ENCODE measurements at regions not wholly inside any gene's neighbourhood (a gene's known extent, or its start where the extent isn't known, plus 50 kb on each side); places are given as distances from the start of the nearest gene placed in this dataset.
"Not testable (repeated sequence)": the region's sequence is repeated elsewhere in the genome, so short reads cannot be mapped to it uniquely, and the experiment has no call there.

DNA sequence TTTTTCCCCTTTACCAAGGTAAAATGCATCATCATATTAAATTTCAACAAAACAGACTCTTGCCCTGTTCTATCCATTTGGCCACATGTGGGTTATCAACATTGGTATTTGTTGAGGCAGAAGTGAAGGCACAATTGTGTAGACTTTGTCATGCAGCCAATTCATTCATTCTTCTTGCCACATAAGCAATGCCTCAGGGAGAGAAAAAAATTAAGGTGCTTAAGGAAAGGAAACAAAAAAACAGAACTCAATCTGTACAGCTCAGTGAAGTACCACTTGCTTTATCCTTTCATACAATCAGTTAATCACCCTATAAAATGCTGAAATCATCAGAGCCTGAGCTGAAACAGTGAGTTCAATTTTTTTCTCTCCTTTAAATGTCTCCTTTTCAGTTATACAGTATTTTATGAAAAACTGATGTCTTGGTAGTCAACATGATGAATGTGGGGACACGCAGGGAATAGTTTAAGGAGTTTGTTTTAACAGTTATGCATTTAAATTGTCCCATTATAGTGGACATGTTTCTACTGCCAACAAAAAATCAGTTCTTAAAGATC is 588.9 kb downstream of the MFSD1 start:
- H3K4me3 Mint-ChIP-seq: no peak overlapping the region
- H3K4me1 Mint-ChIP-seq: no peaks in the 10 kb centered on the region
- H3K27ac Mint-ChIP-seq: no peak overlapping the region
- no peaks in the 10 kb centered on the region for H3K36me3 Mint-ChIP-seq (ENCODE audit: low read depth)
- ATAC-seq (replicated peaks): no peak
- peaks cover 5% of the 10 kb centered on the region for H3K9me3 Mint-ChIP-seq
- H3K27me3 Mint-ChIP-seq: no peaks in the 10 kb centered on the region

DNA sequence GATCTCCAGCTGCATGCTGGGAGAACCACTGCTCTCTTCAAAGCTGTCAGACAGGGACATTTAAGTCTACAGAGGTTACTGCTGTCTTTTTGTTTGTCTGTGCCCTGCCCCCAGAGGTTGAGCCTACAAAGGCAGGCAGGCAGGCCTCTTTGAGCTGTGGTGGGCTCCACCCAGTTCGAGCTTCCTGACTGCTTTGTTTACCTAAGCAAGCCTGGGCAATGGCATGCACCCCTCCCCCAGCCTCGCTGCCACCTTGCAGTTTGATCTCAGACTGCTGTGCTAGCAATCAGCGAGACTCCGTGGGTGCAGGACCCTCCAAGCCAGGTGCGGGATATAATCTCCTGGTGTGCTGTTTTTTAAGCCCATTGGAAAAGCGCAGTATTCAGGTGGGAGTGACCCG is 591.0 kb upstream of the IL12A start:
- not testable (repeated sequence) for H3K27me3 Mint-ChIP-seq; H3K9me3 Mint-ChIP-seq; H3K4me1 Mint-ChIP-seq; ATAC-seq (replicated peaks); H3K36me3 Mint-ChIP-seq (ENCODE audit: low read depth); H3K27ac Mint-ChIP-seq; H3K4me3 Mint-ChIP-seq

DNA sequence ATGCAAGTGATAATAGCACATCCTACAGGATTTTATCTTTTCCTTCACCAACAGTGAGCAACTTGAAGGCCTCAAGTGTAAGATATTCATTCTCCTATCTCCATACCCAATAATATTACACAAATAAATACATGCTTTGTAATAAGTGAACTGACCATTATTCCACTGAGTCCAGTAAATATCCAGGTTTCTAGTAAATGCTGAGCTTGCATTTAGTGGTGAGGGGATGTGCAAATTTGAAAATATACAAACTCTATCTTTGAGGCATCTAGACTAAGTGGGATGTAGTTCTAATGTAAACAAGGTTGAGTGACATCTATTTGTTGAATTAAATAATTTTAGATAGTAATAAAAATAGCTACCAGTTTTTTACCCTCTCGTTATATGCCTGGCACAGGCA is 587.6 kb upstream of the IL12A start:
- ATAC-seq (replicated peaks): no peak
- peaks cover 17% of the 10 kb centered on the region for H3K9me3 Mint-ChIP-seq
- H3K27ac Mint-ChIP-seq: no peak overlapping the region
- H3K4me1 Mint-ChIP-seq: no peaks in the 10 kb centered on the region
- no peaks in the 10 kb centered on the region for H3K36me3 Mint-ChIP-seq (ENCODE audit: low read depth)
- no peak overlapping the region for H3K4me3 Mint-ChIP-seq
- H3K27me3 Mint-ChIP-seq: no peaks in the 10 kb centered on the region

DNA sequence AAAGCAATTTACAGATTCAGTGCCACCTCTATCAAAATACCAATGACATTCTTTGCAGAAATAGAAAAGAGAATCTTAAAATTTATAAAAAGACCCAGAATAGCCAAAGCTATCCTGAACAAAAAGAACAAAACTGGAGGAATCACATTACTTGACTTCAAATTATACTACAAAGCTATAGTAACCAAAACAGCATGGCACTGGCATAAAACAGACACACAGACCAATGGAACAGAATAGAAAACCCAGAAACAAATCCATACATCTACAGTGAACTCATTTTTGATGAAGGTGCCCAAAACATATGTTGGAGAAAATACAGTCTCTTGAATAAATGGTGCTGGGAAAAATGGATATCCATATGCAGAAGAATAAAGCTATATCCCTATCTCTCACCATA is 578.9 kb upstream of the IL12A start:
- H3K9me3 Mint-ChIP-seq: peaks cover 38% of the 10 kb centered on the region
- not testable (repeated sequence) for H3K27ac Mint-ChIP-seq; H3K4me3 Mint-ChIP-seq; H3K4me1 Mint-ChIP-seq; H3K27me3 Mint-ChIP-seq; ATAC-seq (replicated peaks); H3K36me3 Mint-ChIP-seq (ENCODE audit: low read depth)

DNA sequence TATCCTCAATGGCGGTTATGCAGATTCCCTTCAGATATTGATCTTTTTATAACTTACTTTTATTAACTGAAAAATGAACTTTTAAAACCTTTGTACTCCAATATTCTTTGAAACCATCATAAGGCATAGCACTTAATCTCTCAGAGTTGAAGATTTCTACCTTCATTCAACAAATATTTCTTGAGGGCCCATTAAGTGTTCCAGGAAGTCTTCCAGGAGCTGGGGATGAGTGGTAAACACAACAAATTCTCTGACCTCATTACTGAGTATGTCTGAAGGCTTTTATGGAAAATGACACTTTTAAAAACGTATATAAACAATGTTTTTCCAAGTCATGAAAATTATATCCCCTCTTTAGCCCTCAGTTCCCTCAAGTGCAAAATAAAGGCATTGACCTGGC is 575.3 kb upstream of the IL12A start:
- no peak overlapping the region for H3K4me3 Mint-ChIP-seq
- H3K27ac Mint-ChIP-seq: no peak overlapping the region
- no peak for ATAC-seq (replicated peaks)
- H3K9me3 Mint-ChIP-seq: peaks cover 24% of the 10 kb centered on the region
- no peaks in the 10 kb centered on the region for H3K36me3 Mint-ChIP-seq (ENCODE audit: low read depth)
- H3K27me3 Mint-ChIP-seq: no peaks in the 10 kb centered on the region
- H3K4me1 Mint-ChIP-seq: no peaks in the 10 kb centered on the region

DNA sequence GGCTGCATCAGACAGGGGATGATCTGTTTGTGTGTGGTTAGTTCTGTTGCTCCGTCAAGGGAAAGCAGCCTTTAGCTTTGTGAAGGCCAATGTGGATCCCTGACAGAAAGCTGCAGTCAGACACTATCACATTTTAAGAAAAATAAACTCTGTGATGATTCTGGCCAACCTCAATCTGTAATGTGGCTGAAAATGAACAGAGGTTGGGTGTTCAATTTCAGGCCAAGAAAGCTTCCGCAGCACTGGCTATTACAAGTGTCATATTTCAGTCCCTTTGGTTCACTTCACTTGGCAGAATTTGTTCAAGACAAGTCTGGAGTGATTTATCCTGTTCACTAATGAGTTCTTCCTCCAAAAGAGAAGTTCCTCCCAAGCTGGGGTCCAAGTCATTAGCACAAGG is 571.8 kb upstream of the IL12A start:
- ATAC-seq (replicated peaks): no peak
- Mint-ChIP-seq H3K4me3 (no peak overlapping the region), H3K4me1 (no peaks in the 10 kb centered on the region), H3K27ac (no peak overlapping the region), H3K27me3 (no peaks in the 10 kb centered on the region), H3K36me3 (ENCODE audit: low read depth) (no peaks in the 10 kb centered on the region), H3K9me3 (peaks cover 4% of the 10 kb centered on the region)

DNA sequence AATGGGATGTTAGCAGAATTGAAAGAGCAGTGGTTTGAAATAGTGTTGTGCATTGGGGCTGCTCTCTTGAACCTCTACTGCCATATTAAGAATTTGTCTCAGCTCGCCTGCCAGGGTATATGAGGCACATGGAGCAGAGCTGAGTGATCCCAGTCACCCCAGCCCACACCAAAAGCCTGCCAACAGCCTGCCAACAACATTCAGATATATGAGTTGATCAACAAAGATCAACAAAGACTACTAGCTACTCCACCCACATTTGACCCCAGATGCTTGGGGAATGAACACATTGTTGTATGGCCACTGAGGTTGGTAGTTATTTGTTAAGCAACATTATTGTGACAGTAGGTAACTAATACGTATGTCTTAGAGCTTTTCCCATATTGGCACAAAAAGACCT is 570.9 kb upstream of the IL12A start:
- Mint-ChIP-seq H3K4me1 (no peaks in the 10 kb centered on the region), H3K27me3 (no peaks in the 10 kb centered on the region), H3K9me3 (peaks cover 9% of the 10 kb centered on the region), H3K36me3 (ENCODE audit: low read depth) (no peaks in the 10 kb centered on the region), H3K4me3 (no peak overlapping the region), H3K27ac (no peak overlapping the region)
- no peak for ATAC-seq (replicated peaks)

DNA sequence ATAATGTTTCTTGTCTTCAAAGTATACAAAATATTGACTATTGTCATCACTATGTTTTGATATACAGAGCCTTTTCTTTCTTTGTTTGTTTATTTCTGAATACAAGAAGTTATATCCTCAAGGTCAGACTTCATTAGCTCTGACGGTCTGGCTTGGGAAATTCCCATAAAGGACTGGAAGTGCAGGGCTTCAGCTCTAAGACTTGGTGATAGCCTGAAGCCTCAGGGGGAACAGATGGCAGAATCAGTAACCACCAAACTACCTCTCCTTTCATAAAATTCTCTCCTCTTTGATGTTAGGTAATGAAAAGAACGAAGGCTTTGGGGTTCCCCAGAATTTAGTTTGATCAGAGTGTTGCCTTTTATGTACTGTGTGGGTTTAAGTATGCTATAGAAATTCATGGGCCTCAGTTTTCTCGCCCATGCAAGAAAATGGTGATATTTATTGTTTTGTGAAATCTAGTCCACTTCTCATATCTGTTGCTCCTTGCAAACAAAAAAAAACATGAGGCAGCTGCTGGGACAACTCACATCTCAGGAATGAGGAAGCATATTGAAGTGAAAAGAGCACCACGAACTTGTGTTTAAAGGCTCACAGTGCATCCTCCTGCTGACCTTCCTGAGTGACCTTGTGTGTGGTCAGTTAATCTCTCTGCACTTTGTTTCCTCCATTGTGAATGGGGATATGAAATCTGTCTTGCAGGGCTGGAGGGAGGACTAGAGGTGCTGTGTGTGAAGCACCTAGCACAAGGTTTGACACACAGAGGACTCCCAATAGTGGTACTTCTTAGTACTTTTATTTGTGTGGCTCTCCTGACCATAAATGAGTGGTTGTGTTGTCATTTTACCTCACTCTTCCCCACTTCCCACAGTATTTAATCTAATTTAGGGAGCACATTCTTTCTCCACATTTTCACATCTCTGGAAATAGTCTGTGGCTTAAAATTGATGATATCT is 569.8 kb upstream of the IL12A start:
- Mint-ChIP-seq H3K9me3 (peaks cover 11% of the 10 kb centered on the region), H3K4me3 (no peak overlapping the region), H3K27ac (no peak overlapping the region), H3K4me1 (no peaks in the 10 kb centered on the region), H3K27me3 (no peaks in the 10 kb centered on the region), H3K36me3 (ENCODE audit: low read depth) (no peaks in the 10 kb centered on the region)
- ATAC-seq (replicated peaks): no peak

DNA sequence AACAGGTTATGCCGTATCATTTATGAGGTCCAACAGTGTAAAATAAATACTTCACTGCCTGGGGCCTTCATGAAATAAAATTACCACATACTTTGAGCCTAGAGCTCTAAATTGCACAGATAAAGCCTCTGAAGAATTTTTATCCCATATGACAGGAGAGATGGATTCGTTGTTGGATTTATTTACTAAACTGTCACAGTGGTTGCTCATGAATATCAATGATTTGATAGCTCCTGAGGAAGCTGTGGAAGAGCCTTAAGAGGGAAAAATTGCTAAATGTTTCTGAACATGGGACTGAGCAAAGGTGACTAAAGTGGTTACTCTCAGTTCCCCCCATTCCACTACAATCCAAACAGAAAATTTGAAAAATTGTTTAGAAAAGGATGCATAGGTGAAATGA is 558.9 kb upstream of the IL12A start:
- Mint-ChIP-seq H3K27me3 (no peaks in the 10 kb centered on the region), H3K36me3 (ENCODE audit: low read depth) (no peaks in the 10 kb centered on the region), H3K4me3 (no peak overlapping the region), H3K4me1 (no peaks in the 10 kb centered on the region), H3K9me3 (peaks cover 13% of the 10 kb centered on the region), H3K27ac (no peak overlapping the region)
- ATAC-seq (replicated peaks): no peak

DNA sequence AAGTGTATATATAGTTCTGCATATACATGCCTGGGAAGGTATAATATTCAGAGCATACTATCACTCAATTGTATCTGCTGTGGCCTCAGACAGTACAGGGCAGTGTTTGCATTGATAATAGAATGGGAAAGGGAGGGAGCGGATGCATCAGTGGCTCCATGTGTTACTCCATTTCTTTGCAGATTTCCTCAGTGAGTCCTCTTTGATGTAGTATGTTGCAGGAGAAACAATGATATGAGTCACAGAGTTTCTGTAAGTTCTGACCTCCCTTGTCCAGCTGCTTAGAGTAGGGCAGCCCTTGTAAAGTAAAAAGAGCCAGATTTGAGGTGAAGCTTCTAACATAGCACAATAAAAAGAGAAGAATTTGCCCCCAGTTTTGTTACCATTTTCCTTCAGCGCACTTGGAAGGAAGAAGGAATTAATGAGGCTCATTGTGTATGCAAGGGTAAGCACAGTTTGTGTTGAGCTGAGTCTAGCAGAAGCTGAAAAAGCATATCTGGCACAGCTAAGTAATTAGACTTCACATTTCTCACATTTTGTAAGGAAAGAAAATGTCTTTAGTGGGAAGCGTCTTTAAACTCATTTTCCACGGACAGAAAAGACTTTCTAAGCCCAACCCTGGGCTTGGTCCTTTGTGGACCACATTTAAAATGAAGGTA is 555.8 kb upstream of the IL12A start:
- H3K4me3 Mint-ChIP-seq: no peak overlapping the region
- H3K9me3 Mint-ChIP-seq: peaks cover 13% of the 10 kb centered on the region
- ATAC-seq (replicated peaks): no peak
- no peaks in the 10 kb centered on the region for H3K36me3 Mint-ChIP-seq (ENCODE audit: low read depth)
- H3K27ac Mint-ChIP-seq: no peak overlapping the region
- H3K27me3 Mint-ChIP-seq: no peaks in the 10 kb centered on the region
- no peaks in the 10 kb centered on the region for H3K4me1 Mint-ChIP-seq

DNA sequence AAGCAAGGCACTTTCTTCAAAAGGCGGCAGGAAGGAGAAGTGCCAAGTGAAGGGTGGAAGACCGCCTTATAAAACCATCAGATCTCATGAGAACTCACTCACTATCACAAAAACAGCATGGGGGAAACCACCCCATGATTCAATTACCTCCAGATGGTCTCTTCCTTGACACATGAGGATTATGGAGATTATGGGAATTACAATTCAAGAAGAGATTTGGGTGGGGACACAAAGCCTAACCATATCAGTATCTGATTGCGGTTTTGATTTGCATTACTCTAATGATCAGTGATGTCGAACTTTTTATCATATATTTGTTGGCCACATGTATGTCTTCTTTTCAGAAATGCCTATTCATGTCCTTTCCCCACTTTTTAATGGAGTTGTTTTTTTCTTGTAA is 549.3 kb upstream of the IL12A start:
- no peaks in the 10 kb centered on the region for H3K4me1 Mint-ChIP-seq
- H3K36me3 Mint-ChIP-seq (ENCODE audit: low read depth): no peaks in the 10 kb centered on the region
- no peak overlapping the region for H3K27ac Mint-ChIP-seq
- no peaks in the 10 kb centered on the region for H3K27me3 Mint-ChIP-seq
- peaks cover 9% of the 10 kb centered on the region for H3K9me3 Mint-ChIP-seq
- no peak overlapping the region for H3K4me3 Mint-ChIP-seq
- ATAC-seq (replicated peaks): no peak

DNA sequence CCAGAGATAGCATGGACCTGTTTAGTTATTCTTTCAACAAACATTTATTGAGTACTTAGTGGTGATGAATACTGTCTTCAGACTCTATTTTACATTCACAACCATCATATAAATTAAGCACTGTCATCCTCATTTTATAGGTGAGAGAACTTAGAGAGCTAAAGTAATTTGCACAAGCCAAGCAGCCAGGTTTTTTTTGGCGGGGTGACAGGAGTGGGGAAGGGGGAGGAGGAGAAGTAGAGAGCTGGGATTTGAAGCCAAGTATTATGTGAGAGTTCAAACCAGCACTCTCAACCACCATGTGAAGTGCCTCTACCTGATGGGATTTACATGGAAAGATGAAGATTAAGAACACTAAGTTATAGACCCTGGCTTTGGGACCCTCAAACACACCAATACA is 547.4 kb upstream of the IL12A start:
- no peak overlapping the region for H3K4me3 Mint-ChIP-seq
- no peaks in the 10 kb centered on the region for H3K4me1 Mint-ChIP-seq
- no peaks in the 10 kb centered on the region for H3K36me3 Mint-ChIP-seq (ENCODE audit: low read depth)
- H3K27me3 Mint-ChIP-seq: no peaks in the 10 kb centered on the region
- peaks cover 12% of the 10 kb centered on the region for H3K9me3 Mint-ChIP-seq
- no peak overlapping the region for H3K27ac Mint-ChIP-seq
- ATAC-seq (replicated peaks): no peak

DNA sequence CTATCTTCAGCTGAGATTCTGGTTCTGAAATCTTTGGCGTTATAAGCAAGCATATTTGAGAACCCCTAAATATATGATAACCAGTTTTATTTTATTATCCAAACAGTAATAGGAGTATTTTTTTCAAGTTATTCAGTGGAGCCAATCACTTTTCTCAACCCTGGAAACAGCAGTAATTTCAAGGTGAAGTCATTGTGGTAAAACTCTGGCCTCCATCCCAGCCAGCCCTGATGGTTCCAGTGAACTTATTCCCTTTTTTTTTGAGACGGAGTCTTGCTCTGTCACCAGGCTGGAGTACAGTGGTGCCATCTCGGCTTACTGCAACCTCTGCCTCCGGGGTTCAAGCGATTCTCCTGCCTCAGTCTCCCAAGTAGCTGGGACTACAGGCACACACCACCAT is 545.4 kb upstream of the IL12A start:
- Mint-ChIP-seq H3K27ac (no peak overlapping the region), H3K4me3 (no peak overlapping the region), H3K9me3 (peaks cover 12% of the 10 kb centered on the region), H3K4me1 (no peaks in the 10 kb centered on the region), H3K36me3 (ENCODE audit: low read depth) (no peaks in the 10 kb centered on the region), H3K27me3 (no peaks in the 10 kb centered on the region)
- no peak for ATAC-seq (replicated peaks)

DNA sequence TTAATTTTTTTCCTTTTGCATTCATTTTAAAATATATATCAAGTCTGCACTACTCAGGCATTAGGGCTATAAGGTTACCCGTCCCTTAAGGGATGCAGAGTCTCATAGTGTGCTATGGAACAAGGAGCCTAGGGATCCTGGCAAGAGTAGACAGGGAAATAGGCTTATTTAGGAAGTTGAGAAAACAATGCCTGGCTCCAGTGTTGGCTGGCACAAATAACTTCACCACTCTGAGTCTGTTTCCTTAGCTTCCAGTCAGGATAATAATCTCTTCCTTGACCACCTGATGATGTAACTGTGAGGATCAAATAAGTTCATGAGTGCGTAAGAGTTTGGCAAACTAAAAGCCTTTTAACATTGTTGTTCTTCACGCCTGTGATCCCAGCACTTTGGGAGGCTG is 540.8 kb upstream of the IL12A start:
- H3K27ac Mint-ChIP-seq: no peak overlapping the region
- no peaks in the 10 kb centered on the region for H3K27me3 Mint-ChIP-seq
- no peaks in the 10 kb centered on the region for H3K36me3 Mint-ChIP-seq (ENCODE audit: low read depth)
- no peak overlapping the region for H3K4me3 Mint-ChIP-seq
- no peak for ATAC-seq (replicated peaks)
- peaks cover 10% of the 10 kb centered on the region for H3K9me3 Mint-ChIP-seq
- H3K4me1 Mint-ChIP-seq: no peaks in the 10 kb centered on the region

DNA sequence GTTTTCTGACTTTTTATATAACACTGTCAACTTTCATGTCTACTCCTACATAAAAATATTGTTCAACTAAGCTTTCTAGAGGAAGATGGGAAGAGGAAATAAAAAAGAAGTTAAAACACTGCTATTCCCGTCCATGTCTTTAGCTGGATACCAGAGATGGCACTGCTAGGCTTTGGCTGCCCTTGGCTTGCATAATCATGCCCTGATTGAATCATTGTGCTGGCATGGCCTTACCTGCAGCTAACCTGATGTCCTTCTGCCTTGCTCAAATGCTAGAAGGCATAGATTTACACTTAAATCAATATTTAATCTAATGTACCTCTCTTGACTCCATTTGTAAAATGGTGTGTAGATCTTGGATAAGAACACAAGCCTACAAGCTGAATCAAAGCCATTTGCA is 539.7 kb upstream of the IL12A start:
- peaks cover 7% of the 10 kb centered on the region for H3K9me3 Mint-ChIP-seq
- no peaks in the 10 kb centered on the region for H3K36me3 Mint-ChIP-seq (ENCODE audit: low read depth)
- ATAC-seq (replicated peaks): no peak
- no peaks in the 10 kb centered on the region for H3K4me1 Mint-ChIP-seq
- no peaks in the 10 kb centered on the region for H3K27me3 Mint-ChIP-seq
- H3K27ac Mint-ChIP-seq: no peak overlapping the region
- H3K4me3 Mint-ChIP-seq: no peak overlapping the region
